GM13976 (cell line): ENCODE measurements at regions not wholly inside any gene's neighbourhood (a gene's known extent, or its start where the extent isn't known, plus 50 kb on each side); places are given as distances from the start of the nearest gene placed in this dataset.

ENCODE experiments used
- DNase-seq: peaks from one replicate; pipeline ENCODE4 v3.0.0; 2012; ENCODE audit warnings: low spot score
- in situ Hi-C: fragments of 300-500 bp; cut with MboI; formaldehyde crosslinking; loops from one replicate; pipeline ENCODE4 v1.12.0; 2022; ENCODE audit warnings: low sequenced_read_pairs, mixed read lengths, inconsistent platforms; ENCODE audit not compliant: unreplicated experiment
- TF ChIP-seq, protein P1 (sequence below): IDR thresholded peaks from 2 replicates; pipeline ENCODE4 v1.5.1; 2012; ENCODE audit warnings: borderline replicate concordance, mild to moderate bottlenecking; ENCODE audit not compliant: insufficient read depth; ENCODE audit errors: extremely low read depth, missing control alignments, control extremely low read depth

DNA sequence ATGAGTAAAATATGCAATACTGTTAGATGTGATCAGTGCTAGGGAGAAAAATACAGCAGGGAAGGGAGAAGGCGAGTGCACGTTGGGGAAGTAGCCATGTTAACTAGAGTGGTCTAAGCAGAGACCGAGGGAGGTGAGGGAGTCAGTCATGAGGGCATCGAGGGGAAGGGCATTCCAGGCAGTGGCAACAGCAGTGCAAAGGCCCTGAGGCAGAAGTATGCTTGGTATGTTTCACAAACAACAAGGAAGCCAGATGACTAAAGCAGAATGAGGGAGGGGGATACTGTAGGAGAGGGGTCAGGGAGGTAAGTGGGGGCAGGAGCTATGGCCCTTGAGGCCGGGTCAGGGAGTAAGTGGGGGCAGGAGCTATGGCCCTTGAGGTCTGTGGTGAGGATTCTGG lies 123.3 kb upstream of the BOD1 start:
- in situ Hi-C loops = no loop called here
- no peak for DNase-seq
- TF ChIP-seq, protein P1, sequence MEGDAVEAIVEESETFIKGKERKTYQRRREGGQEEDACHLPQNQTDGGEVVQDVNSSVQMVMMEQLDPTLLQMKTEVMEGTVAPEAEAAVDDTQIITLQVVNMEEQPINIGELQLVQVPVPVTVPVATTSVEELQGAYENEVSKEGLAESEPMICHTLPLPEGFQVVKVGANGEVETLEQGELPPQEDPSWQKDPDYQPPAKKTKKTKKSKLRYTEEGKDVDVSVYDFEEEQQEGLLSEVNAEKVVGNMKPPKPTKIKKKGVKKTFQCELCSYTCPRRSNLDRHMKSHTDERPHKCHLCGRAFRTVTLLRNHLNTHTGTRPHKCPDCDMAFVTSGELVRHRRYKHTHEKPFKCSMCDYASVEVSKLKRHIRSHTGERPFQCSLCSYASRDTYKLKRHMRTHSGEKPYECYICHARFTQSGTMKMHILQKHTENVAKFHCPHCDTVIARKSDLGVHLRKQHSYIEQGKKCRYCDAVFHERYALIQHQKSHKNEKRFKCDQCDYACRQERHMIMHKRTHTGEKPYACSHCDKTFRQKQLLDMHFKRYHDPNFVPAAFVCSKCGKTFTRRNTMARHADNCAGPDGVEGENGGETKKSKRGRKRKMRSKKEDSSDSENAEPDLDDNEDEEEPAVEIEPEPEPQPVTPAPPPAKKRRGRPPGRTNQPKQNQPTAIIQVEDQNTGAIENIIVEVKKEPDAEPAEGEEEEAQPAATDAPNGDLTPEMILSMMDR = no peak

DNA sequence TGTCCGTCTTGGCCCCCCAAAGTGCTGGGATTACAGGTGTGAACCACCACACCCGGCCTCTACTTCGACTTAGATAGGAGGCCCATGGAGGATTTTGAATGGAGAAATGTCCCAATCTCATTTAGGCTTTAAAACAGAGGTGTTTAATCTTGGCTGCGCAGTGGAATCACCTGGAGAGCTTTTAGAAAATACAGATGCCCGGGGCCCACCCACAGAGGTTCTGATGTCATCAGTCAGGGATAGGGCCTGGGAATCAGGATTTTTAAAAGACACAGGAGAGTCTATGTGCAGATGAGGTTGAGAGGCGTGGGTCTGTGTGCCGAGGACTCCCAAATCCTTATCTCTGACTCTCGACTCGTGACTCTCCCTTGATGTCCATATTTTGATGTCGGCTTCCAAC lies 124.0 kb upstream of the BOD1 start:
- no peak for DNase-seq
- TF ChIP-seq, protein P1 = no peak
- in situ Hi-C loops = no loop called here

DNA sequence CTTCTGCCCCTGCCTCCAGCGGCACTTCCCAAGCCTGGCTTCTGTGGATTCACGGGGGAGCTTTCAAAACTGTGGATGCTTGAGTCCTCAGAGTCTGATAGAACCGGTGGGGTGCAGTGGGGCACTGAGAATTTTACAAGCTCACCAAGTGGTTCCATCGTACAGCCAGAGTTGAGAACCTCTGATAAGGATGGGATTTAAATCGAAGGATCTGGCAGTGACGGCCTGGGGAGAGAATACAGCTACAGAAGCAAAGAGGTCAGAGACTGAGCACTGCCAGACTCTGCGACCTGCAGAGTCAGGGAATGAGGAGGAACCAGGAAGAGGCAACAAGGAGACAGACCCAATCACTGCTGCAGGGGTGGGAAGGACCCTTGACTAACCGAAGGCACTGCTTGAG lies 124.6 kb upstream of the BOD1 start:
- in situ Hi-C loops = no loop called here
- DNase-seq = no peak
- TF ChIP-seq, protein P1 = no peak

DNA sequence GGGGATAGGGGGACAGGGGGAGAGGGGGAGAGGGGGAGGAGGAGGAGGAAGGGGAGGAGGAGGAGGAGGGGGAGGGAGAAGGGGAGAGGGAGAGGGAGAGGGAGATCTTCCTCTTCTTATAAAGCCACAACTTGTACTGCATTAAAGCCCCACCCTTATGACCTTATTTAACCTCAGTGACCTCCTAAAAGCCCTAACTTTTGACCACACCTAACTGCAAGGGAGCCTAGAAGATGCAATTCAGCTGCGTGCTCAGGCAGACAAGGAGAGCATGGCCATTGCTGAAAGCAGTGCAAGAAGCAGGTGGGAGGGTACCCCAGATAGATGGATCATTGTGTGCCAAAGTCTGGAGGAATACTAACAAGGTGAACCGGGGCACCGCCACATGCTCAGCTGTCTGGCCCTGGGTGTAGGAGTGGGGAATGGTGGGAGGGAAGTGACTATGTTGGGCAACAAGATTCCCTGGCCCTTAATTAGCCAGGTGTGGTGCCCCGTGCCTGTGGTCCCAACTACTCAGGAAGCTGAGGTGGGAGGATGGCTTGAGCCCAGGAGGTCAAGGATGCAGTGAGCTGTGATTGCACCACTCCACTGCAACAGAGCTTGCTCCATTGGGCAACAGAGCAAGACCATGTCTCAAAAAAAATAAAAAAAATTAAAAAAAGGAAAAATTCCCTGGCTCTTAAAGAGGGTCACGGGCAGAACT lies 125.4 kb upstream of the BOD1 start:
- in situ Hi-C loops = no loop called here
- TF ChIP-seq, protein P1 = no peak
- no peak for DNase-seq

DNA sequence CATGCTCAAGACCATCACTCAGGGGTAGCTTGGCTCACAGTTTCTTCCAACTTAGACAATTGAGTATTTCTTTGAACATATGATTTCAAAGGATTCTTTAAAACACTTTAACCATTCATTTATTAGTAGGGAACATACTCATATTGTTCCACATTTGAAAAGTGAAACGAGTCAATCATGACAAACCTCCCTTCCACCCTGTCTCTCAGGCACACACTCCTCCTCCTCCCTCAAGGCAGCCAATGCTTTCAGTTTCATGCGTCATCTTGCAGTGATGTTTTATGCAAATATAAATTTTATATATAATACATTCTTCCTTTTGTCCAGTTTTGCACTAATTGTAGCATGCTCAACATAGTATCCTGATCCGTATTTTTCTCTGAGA lies 126.0 kb upstream of the BOD1 start:
- in situ Hi-C loops = no loop called here
- DNase-seq = peak; percentile 79

DNA sequence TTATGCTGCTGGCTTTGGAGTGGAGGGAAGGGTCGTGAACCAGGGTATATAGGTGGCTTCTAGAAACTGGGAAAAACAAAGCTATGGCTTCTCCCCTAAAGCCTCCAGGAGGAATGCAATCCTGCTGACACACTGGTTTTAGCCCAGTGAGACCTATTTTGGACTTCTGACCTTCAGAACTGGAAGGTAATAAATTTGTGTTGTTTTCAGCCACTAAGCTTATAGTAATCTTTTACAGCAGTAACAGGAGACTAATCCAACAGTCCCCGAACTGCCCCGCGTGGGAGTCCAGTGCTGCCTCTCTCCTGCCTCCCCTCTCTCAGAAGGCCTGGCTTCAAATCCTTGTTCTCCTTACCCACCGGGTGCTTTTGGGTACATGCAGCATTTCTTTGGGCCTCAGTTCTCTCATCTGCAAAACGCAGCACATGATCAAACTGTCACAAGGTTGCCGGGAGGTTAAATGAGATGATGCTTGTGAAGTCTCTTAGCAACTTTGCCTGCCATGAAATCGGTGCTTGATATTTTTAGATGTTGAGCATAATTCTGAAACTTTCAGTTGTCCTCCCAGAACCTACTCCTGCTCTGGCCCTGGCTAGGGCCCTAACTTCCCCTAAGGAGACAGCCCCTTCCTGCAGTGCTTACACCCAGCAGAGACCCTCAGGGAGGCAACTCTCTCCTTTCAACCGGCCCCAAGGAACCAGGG lies 127.3 kb upstream of the BOD1 start:
- peak; percentile 57 for DNase-seq
- in situ Hi-C loops = no loop called here
- TF ChIP-seq, protein P1 = no peak

More for the DNA sequence above, 126.0 kb upstream of the BOD1 start:
- TF ChIP-seq, protein P1 = no peak
